WI38 (cell line): ENCODE measurements at regions not wholly inside any gene's neighbourhood (a gene's known extent, or its start where the extent isn't known, plus 50 kb on each side); places are given as distances from the start of the nearest gene placed in this dataset.

Experiments used
- H3K4me3 ChIP-seq: 2 replicates; pipeline ENCODE4 v1.5.1; 2011; ENCODE audit warnings: low read depth, mild to moderate bottlenecking, control low read depth, low read length
- CTCF ChIP-seq: IDR thresholded peaks from 2 replicates; pipeline ENCODE4 v1.5.1; 2012; ENCODE audit warnings: low read depth, mild to moderate bottlenecking, control low read depth, low read length

- TF ChIP-seq CTCF, result no peak
- H3K4me3 ChIP-seq, result no peak overlapping the region
Measured at GRCh38 chr2:12264146-12264545, 452.6 kb upstream of the TRIB2 start.

GRCh38 chr2:12265646-12266045, 451.1 kb upstream of the TRIB2 start:
- TF ChIP-seq CTCF, result no peak
- no peak overlapping the region for H3K4me3 ChIP-seq

GRCh38 chr2:12267042-12267441, 449.7 kb upstream of the TRIB2 start:
- no peak for TF ChIP-seq CTCF

GRCh38 chr2:12269041-12269972, 447.4 kb upstream of the TRIB2 start:
- TF ChIP-seq CTCF, result no peak

More at GRCh38 chr2:12267042-12267441, 449.7 kb upstream of the TRIB2 start:
- no peak overlapping the region for H3K4me3 ChIP-seq

GRCh38 chr2:12270876-12271588, 445.7 kb upstream of the TRIB2 start:
- no peak overlapping the region for H3K4me3 ChIP-seq
- no peak for TF ChIP-seq CTCF

More at GRCh38 chr2:12269041-12269972, 447.4 kb upstream of the TRIB2 start:
- H3K4me3 ChIP-seq, result no peak overlapping the region

GRCh38 chr2:12271589-12271984, 445.1 kb upstream of the TRIB2 start:
- no peak overlapping the region for H3K4me3 ChIP-seq
- no peak for TF ChIP-seq CTCF

GRCh38 chr2:12273111-12273510, 443.6 kb upstream of the TRIB2 start:
- no peak overlapping the region for H3K4me3 ChIP-seq
- TF ChIP-seq CTCF, result no peak
